Fibroblast of lung (primary cell): ENCODE measurements at regions not wholly inside any gene's neighbourhood (a gene's known extent, or its start where the extent isn't known, plus 50 kb on each side); places are given as distances from the start of the nearest gene placed in this dataset.

Experiments used
- DNase-seq, 2 donors: peaks; one replicate each; pipeline versions ENCODE4 v3.0.0 to v3.0.0-alpha.2; 2010; ENCODE audit warnings: low read depth in 2 of 2
- H2AFZ ChIP-seq: 2 replicates; pipeline ENCODE4 v1.5.1; 2012; ENCODE audit warnings: low read length, control low read depth, inconsistent platforms
- H3K27ac ChIP-seq: 2 replicates; pipeline ENCODE4 v1.5.1; 2011; ENCODE audit warnings: low read length, control low read depth; ENCODE audit not compliant: insufficient read depth
- H3K27me3 ChIP-seq: 2 replicates; pipeline ENCODE4 v1.5.1; 2011; ENCODE audit warnings: mild to moderate bottlenecking, low read length; ENCODE audit not compliant: control insufficient read depth, insufficient read depth
- H3K36me3 ChIP-seq: 2 replicates; pipeline ENCODE4 v1.5.1; 2011; ENCODE audit warnings: low read length; ENCODE audit not compliant: control insufficient read depth, insufficient read depth
- H3K4me1 ChIP-seq: 2 replicates; pipeline ENCODE4 v1.5.1; 2011; ENCODE audit warnings: low read length; ENCODE audit not compliant: control insufficient read depth, insufficient read depth; ENCODE audit errors: extremely low read depth
- H3K4me2 ChIP-seq: 2 replicates; pipeline ENCODE4 v1.5.1; 2011; ENCODE audit warnings: low read length, control low read depth; ENCODE audit not compliant: insufficient read depth; ENCODE audit errors: extremely low read depth
- H3K4me3 ChIP-seq, 4 experiments: fragments of 200-600 bp in 1 of 4; sonication (generic) in 1 of 4; replicated peaks in 1 of 4; 2 replicates each; pipeline ENCODE4 v1.5.1; 2011 to 2016; ENCODE audit warnings: low read length in 4 of 4, low read depth in 3 of 4, mild to moderate bottlenecking in 3 of 4, control low read depth in 2 of 4, inconsistent platforms in 1 of 4, mixed read lengths in 1 of 4; ENCODE audit not compliant: insufficient read depth in 1 of 4; ENCODE audit errors: control extremely low read depth in 1 of 4
- H3K79me2 ChIP-seq: 2 replicates; pipeline ENCODE4 v1.5.1; 2012; ENCODE audit warnings: mild to moderate bottlenecking, low read length, inconsistent platforms; ENCODE audit not compliant: control insufficient read depth, insufficient read depth
- H3K9ac ChIP-seq: 2 replicates; pipeline ENCODE4 v1.5.1; 2011; ENCODE audit warnings: mild to moderate bottlenecking, low read length, control low read depth; ENCODE audit not compliant: insufficient read depth
- H3K9me3 ChIP-seq: 2 replicates; pipeline ENCODE4 v1.5.1; 2012; ENCODE audit warnings: low read depth, low read length; ENCODE audit not compliant: control insufficient read depth, insufficient read depth
- H4K20me1 ChIP-seq: 2 replicates; pipeline ENCODE4 v1.5.1; 2011; ENCODE audit warnings: low read length; ENCODE audit not compliant: control insufficient read depth, insufficient read depth; ENCODE audit errors: extremely low read depth
- CTCF ChIP-seq, 2 donors: IDR thresholded peaks in 1 of 2; conservative IDR thresholded peaks in 1 of 2; 1 replicate in 1 of 2; 2 replicates in 1 of 2; pipeline ENCODE4 v1.5.1; 2011 to 2012; ENCODE audit warnings: low read length in 2 of 2, control low read depth in 1 of 2, inconsistent platforms in 1 of 2, low read depth in 1 of 2, mild to moderate bottlenecking in 1 of 2
- EZH2 ChIP-seq: IDR thresholded peaks from 2 replicates; pipeline ENCODE4 v1.5.1; 2012; ENCODE audit warnings: low read length, control low read depth, mild to moderate bottlenecking; ENCODE audit errors: missing control alignments

- Histone ChIP-seq H3K9me3 (no peaks in the 10 kb centered on the region), H3K27me3 (no peaks in the 10 kb centered on the region), H3K4me1 (no peaks in the 10 kb centered on the region), H3K4me3 (no peak overlapping the region), H3K9ac (no peak overlapping the region), H3K4me2 (no peak overlapping the region), H3K27ac (no peak overlapping the region), H3K36me3 (no peaks in the 10 kb centered on the region), H3K79me2 (no peaks in the 10 kb centered on the region), H2AFZ (no peak overlapping the region), H4K20me1 (no peaks in the 10 kb centered on the region)
- no peak for DNase-seq
- TF ChIP-seq CTCF (conservative IDR thresholded peaks at IDR 0.05 in 1 of 2, IDR thresholded peaks at IDR 0.05 in 1 of 2; ENCODE audit: low read depth in 1 of 2, low read length in 2 of 2) = no peak
- TF ChIP-seq EZH2 = no peak
Observed at GRCh38 chr13:58594747-58595600, 963.4 kb downstream of the PCDH17 start.

DNA sequence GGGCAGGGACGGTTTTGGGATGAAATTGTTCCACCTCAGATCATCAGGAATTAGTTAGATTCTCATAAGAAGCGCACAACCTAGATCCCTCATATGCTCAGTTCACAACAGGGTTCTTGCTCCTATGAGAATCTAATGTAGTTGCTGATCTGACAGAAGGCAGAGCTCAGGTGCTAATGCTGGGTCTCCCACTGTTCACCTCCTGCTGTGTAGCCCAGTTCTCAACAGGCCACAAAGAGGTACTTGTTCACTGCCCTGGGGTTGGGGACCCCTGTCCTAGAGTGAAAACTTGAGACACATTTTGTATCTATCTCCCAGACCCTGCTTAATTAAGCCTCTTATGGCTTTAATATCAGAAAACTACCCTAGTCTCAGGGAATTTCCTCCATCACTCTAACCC, 966.0 kb downstream of the PCDH17 start:
- Histone ChIP-seq H3K27me3 (no peaks in the 10 kb centered on the region), H3K4me3 (no peak overlapping the region), H3K9ac (no peak overlapping the region), H3K4me1 (no peaks in the 10 kb centered on the region), H3K4me2 (no peak overlapping the region), H2AFZ (no peak overlapping the region), H3K36me3 (no peaks in the 10 kb centered on the region), H4K20me1 (no peaks in the 10 kb centered on the region), H3K79me2 (no peaks in the 10 kb centered on the region), H3K27ac (no peak overlapping the region), H3K9me3 (no peaks in the 10 kb centered on the region)
- TF ChIP-seq EZH2 = no peak
- no peak for TF ChIP-seq CTCF (conservative IDR thresholded peaks at IDR 0.05 in 1 of 2, IDR thresholded peaks at IDR 0.05 in 1 of 2; ENCODE audit: low read depth in 1 of 2, low read length in 2 of 2)
- no peak for DNase-seq

GRCh38 chr13:58598241-58598640, 966.7 kb downstream of the PCDH17 start:
- Histone ChIP-seq H3K4me1 (no peaks in the 10 kb centered on the region), H3K9me3 (no peaks in the 10 kb centered on the region), H4K20me1 (no peaks in the 10 kb centered on the region), H3K4me2 (no peak overlapping the region), H3K4me3 (no peak overlapping the region), H3K27ac (no peak overlapping the region), H3K36me3 (no peaks in the 10 kb centered on the region), H3K9ac (no peak overlapping the region), H3K27me3 (no peaks in the 10 kb centered on the region), H2AFZ (no peak overlapping the region), H3K79me2 (no peaks in the 10 kb centered on the region)
- peak in 1 of 2 donors; percentile 5 for DNase-seq
- TF ChIP-seq EZH2 = no peak
- TF ChIP-seq CTCF (conservative IDR thresholded peaks at IDR 0.05 in 1 of 2, IDR thresholded peaks at IDR 0.05 in 1 of 2; ENCODE audit: low read depth in 1 of 2, low read length in 2 of 2) = no peak
